K562 (cell line): ENCODE measurements at regions not wholly inside any gene's neighbourhood (a gene's known extent, or its start where the extent isn't known, plus 50 kb on each side); places are given as distances from the start of the nearest gene placed in this dataset.

Experiments used
- ATAC-seq: fragments of 200-7000 bp; cut with Tn5 transposase; 3 replicates; pipeline ENCODE4 v1.9.1; 2020; ENCODE audit warnings: moderate library complexity
- BruUV-seq: library from RNA; stranded (reverse); fragments of 400-500 nt; replicated peaks from 2 replicates; lab custom pipeline; 2021; lab: Mats Ljungman, UMichigan
- CTCF ChIA-PET: fragments of 300-600 bp; formaldehyde crosslinking; extraction: SDS; loops from one replicate; lab custom pipeline; 2021; ENCODE audit warnings: low intra/inter-chr PET ratio; lab: Yijun Ruan, JAX
- POLR2A ChIA-PET: fragments of 300-600, 350-650 bp; sonication (Branson Sonifier 250); formaldehyde crosslinking; extraction: SDS; loops from one replicate; lab custom pipeline; 2021; ENCODE audit warnings: antibody characterized with exemption, inconsistent platforms; lab: Yijun Ruan, JAX
- DNase-seq, 4 experiments: peaks; one replicate each; pipeline versions ENCODE4 v3.0.0 to v3.0.0-alpha.2; 2011 to 2018; ENCODE audit warnings: low spot score in 3 of 4, mixed read lengths in 3 of 4; ENCODE audit errors: extremely low read depth in 1 of 4
- FAIRE-seq: peaks from 2 replicates; lab custom pipeline; 2011; peaks lifted over from hg19 to GRCh38; lab: Jason Lieb, UNC
- H2AFZ ChIP-seq: 2 replicates; pipeline ENCODE4 v1.6.0; 2011; ENCODE audit warnings: low read depth, low read length, control low read depth, inconsistent platforms
- H3K27ac ChIP-seq: fragments of 200-600 bp; 3 replicates; pipeline ENCODE4 v1.8.0; 2011; ENCODE audit warnings: low read depth, mild to moderate bottlenecking, control low read depth, inconsistent platforms, low read length, moderate library complexity, mixed read lengths; ENCODE audit errors: extremely low read depth
- H3K27me3 ChIP-seq, 2 experiments: fragments of 300-600 bp in 1 of 2; 2 replicates in 1 of 2; 3 replicates in 1 of 2; pipeline versions ENCODE4 v1.6.0 to v1.8.0; 2011; ENCODE audit warnings: inconsistent platforms in 2 of 2, low read length in 2 of 2, mild to moderate bottlenecking in 1 of 2, mixed read lengths in 1 of 2, moderate library complexity in 1 of 2; ENCODE audit not compliant: control insufficient read depth in 2 of 2, insufficient read depth in 2 of 2
- H3K36me3 ChIP-seq: fragments of 300-600 bp; 3 replicates; pipeline ENCODE4 v1.8.0; 2011; ENCODE audit warnings: mild to moderate bottlenecking, low read length, inconsistent platforms; ENCODE audit not compliant: control insufficient read depth, insufficient read depth
- H3K4me1 ChIP-seq, 2 experiments: fragments of 200-600 bp in 1 of 2; replicated peaks in 1 of 2; 2 replicates in 1 of 2; 3 replicates in 1 of 2; pipeline versions ENCODE4 v1.5.1 to v1.8.0; 2011; ENCODE audit warnings: inconsistent platforms in 2 of 2, low read length in 2 of 2, mild to moderate bottlenecking in 1 of 2, mixed read lengths in 1 of 2, moderate library complexity in 1 of 2; ENCODE audit not compliant: control insufficient read depth in 2 of 2, insufficient read depth in 2 of 2
- H3K4me2 ChIP-seq: 2 replicates; pipeline ENCODE4 v1.6.1; 2011; ENCODE audit warnings: low read length, control low read depth, inconsistent platforms, mixed read lengths; ENCODE audit not compliant: insufficient read depth
- H3K4me3 ChIP-seq: fragments of 200-600 bp; sonication (generic), shearing (Covaris generic); 2 replicates; pipeline ENCODE4 v1.5.1; 2016; ENCODE audit warnings: control low read depth, inconsistent platforms
- H3K79me2 ChIP-seq: fragments of 200-600 bp; 3 replicates; pipeline ENCODE4 v1.8.0; 2011; ENCODE audit warnings: low read length, inconsistent platforms; ENCODE audit not compliant: control insufficient read depth, insufficient read depth
- H3K9ac ChIP-seq, 2 experiments: 2 replicates each; pipeline versions ENCODE4 v1.6.0 to v1.6.1; 2011; ENCODE audit warnings: low read depth in 2 of 2, low read length in 2 of 2, control low read depth in 1 of 2, inconsistent platforms in 1 of 2, mild to moderate bottlenecking in 1 of 2, mixed read lengths in 1 of 2; ENCODE audit not compliant: insufficient read depth in 1 of 2
- H3K9me1 ChIP-seq: one replicate; pipeline ENCODE4 v1.6.0; 2011; ENCODE audit warnings: inconsistent platforms, mild to moderate bottlenecking, low read length, moderate library complexity; ENCODE audit not compliant: control insufficient read depth, insufficient read depth
- H3K9me3 ChIP-seq: replicated peaks from 2 replicates; pipeline ENCODE4 v1.5.1; 2011; ENCODE audit warnings: low read depth, low read length, inconsistent platforms; ENCODE audit not compliant: control insufficient read depth, insufficient read depth
- H4K20me1 ChIP-seq: replicated peaks from 2 replicates; pipeline ENCODE4 v1.6.1; 2011; ENCODE audit warnings: low read length, inconsistent platforms, mixed read lengths; ENCODE audit not compliant: control insufficient read depth, insufficient read depth
- FOXP1 ChIP-seq: sonication (generic); formaldehyde crosslinking; IDR thresholded peaks from 2 replicates; pipeline ENCODE4 v1.8.0; 2022; ENCODE audit warnings: mild to moderate bottlenecking, missing genetic modification reagents
- KAT8 ChIP-seq: fragments of 450-650 bp; IDR thresholded peaks from 2 replicates; pipeline ENCODE4 v1.6.1; 2016; ENCODE audit warnings: low read depth, mild to moderate bottlenecking
- SMAD4 ChIP-seq: fragments of 250-450 bp; sonication (Bioruptor Pico); conservative IDR thresholded peaks from 2 replicates; pipeline ENCODE4 v1.8.0; 2021; ENCODE audit warnings: inconsistent platforms, mild to moderate bottlenecking, moderate library complexity
- SMARCC2 ChIP-seq: fragments of 450-650 bp; IDR thresholded peaks from 2 replicates; pipeline ENCODE4 v1.6.1; 2017; ENCODE audit warnings: antibody characterized with exemption, moderate library complexity, mild to moderate bottlenecking, low read depth
- ZNF146 ChIP-seq: IDR thresholded peaks from one replicate; pipeline ENCODE4 v1.6.1; 2018; ENCODE audit warnings: missing compliant biosample characterization; ENCODE audit not compliant: unreplicated experiment
- ZNF354B ChIP-seq: fragments of 250-450 bp; sonication (Bioruptor Pico); IDR thresholded peaks from 2 replicates; pipeline ENCODE4 v1.4.0; 2020
- WGBS: fragments of 100-300 bp; shearing (Covaris generic); methylation state at CpG from one replicate; pipeline ENCODE4 v1.1.6; 2016; ENCODE audit warnings: low coverage, mixed read lengths; ENCODE audit not compliant: insufficient coverage; ENCODE audit errors: missing lambda C conversion rate; 5-methylcytosine and 5-hydroxymethylcytosine counted together
- in situ Hi-C: fragments of 300-500 bp; cut with MboI; formaldehyde crosslinking; loops from 4 replicates; pipeline ENCODE4 v1.15.0; 2018; ENCODE audit warnings: inconsistent platforms, mixed read lengths
- intact Hi-C: fragments of 100-400 bp; cut with micrococcal nuclease; formaldehyde crosslinking; loops from 2 replicates; pipeline ENCODE4 v1.14.2; 2022
- TF ChIP-seq, protein P1 (sequence below): fragments of 200-800 bp; sonication (Bioruptor generic); IDR thresholded peaks from 2 replicates; pipeline ENCODE4 v1.6.1; 2017; ENCODE audit warnings: missing genetic modification characterization, missing compliant biosample characterization
- TF ChIP-seq, protein P2 (sequence below): fragments of 450-650 bp; IDR thresholded peaks from 2 replicates; pipeline ENCODE4 v1.6.1; 2018; ENCODE audit not compliant: partially characterized antibody

DNA sequence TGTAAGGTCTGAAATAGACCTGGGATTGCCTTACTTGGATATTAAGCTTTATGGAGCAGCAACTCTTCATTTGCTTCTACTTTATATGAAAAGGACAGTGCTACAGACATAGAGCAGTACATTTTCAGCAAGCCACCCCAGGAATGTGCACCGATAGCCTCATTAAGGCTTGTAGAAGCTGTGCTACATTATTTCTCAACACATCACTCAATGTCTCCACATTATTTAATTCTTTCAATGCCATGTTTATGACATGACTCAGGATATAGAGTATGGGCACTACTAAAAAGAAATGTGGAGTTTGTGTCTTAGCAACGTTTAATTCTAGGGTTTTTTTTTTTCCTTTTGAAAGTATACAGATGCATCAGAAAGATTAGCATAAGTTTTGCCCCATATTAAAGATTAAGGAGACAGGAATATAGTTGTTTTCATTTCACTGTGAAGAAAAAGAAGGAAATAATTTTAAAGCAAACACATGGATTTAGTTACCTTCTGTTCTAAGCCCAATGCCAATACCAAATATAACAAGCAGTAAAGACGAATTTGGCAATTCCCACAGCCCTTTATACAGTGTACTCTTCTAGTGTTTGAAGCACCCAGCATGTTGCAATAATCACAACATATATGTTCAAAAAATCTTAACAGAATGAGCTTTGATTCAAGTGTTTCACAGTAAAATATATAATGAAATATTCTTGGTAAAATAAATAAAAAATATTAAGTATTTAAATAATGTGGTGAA is 2140.1 kb upstream of the AGA start:
- no peaks in the 10 kb centered on the region for H3K27me3 ChIP-seq
- no peaks in the 10 kb centered on the region for H3K79me2 ChIP-seq
- no peak for ATAC-seq
- FAIRE-seq = no peak
- WGBS = 9% methylated on average over 2 of the region's 3 CpGs
- in situ Hi-C loops (no loop called here), intact Hi-C loops (no loop called here)
- ChIA-PET POLR2A (no interaction called here), CTCF (no interaction called here)
- DNase-seq = no peak
- no peak overlapping the region for H3K27ac ChIP-seq
- TF ChIP-seq ZNF146 (CRISPR knock-in tag) (no peak), SMARCC2 (no peak), SMAD4 (CRISPR knock-in tag) (no peak)
- no TSS peak for BruUV-seq
- no peaks in the 10 kb centered on the region for H3K36me3 ChIP-seq
- H3K4me2 ChIP-seq = no peak overlapping the region
- H2AFZ ChIP-seq = no peak overlapping the region
- no peaks in the 10 kb centered on the region for H3K9me3 ChIP-seq
- no peaks in the 10 kb centered on the region for H4K20me1 ChIP-seq
- H3K9me1 ChIP-seq = no peaks in the 10 kb centered on the region
- H3K4me1 ChIP-seq = no peaks in the 10 kb centered on the region
- H3K9ac ChIP-seq = no peak overlapping the region
- H3K4me3 ChIP-seq = no peak overlapping the region

DNA sequence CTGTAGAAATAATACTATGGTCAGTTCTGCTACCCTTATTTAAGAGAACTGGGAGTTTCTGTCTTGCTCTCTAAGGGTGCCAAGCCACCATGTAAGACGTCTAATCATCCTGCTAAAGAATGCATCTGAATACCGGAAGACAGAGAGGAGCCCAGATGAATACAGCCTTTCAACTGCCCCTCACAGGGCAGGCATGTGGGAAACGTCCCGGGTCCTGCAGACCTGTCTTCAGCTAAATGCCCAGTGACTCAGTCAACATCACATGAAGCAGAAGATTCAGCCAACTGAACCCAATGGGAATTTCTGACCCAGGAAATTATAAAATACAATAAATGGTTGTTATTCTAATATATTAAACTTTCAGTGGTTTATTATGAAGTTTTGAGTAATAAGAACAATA is 2141.0 kb upstream of the AGA start:
- TF ChIP-seq, protein P1, sequence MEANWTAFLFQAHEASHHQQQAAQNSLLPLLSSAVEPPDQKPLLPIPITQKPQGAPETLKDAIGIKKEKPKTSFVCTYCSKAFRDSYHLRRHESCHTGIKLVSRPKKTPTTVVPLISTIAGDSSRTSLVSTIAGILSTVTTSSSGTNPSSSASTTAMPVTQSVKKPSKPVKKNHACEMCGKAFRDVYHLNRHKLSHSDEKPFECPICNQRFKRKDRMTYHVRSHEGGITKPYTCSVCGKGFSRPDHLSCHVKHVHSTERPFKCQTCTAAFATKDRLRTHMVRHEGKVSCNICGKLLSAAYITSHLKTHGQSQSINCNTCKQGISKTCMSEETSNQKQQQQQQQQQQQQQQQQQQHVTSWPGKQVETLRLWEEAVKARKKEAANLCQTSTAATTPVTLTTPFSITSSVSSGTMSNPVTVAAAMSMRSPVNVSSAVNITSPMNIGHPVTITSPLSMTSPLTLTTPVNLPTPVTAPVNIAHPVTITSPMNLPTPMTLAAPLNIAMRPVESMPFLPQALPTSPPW (CRISPR knock-in tag) = no peak
- TF ChIP-seq SMARCC2 = no peak
- no peak for TF ChIP-seq FOXP1
- TF ChIP-seq, protein P2, sequence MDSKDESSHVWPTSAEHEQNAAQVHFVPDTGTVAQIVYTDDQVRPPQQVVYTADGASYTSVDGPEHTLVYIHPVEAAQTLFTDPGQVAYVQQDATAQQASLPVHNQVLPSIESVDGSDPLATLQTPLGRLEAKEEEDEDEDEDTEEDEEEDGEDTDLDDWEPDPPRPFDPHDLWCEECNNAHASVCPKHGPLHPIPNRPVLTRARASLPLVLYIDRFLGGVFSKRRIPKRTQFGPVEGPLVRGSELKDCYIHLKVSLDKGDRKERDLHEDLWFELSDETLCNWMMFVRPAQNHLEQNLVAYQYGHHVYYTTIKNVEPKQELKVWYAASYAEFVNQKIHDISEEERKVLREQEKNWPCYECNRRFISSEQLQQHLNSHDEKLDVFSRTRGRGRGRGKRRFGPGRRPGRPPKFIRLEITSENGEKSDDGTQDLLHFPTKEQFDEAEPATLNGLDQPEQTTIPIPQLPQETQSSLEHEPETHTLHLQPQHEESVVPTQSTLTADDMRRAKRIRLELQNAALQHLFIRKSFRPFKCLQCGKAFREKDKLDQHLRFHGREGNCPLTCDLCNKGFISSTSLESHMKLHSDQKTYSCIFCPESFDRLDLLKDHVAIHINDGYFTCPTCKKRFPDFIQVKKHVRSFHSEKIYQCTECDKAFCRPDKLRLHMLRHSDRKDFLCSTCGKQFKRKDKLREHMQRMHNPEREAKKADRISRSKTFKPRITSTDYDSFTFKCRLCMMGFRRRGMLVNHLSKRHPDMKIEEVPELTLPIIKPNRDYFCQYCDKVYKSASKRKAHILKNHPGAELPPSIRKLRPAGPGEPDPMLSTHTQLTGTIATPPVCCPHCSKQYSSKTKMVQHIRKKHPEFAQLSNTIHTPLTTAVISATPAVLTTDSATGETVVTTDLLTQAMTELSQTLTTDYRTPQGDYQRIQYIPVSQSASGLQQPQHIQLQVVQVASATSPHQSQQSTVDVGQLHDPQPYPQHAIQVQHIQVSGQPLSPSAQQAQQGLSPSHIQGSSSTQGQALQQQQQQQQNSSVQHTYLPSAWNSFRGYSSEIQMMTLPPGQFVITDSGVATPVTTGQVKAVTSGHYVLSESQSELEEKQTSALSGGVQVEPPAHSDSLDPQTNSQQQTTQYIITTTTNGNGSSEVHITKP = no peak
- TF ChIP-seq KAT8 = no peak
- TF ChIP-seq ZNF354B (CRISPR knock-in tag) = no peak
- intact Hi-C loops (no loop called here), in situ Hi-C loops (no loop called here)
- H3K79me2 ChIP-seq = no peaks in the 10 kb centered on the region
- BruUV-seq = no TSS peak
- CTCF ChIA-PET = no interaction called here
- no peaks in the 10 kb centered on the region for H3K27me3 ChIP-seq
- H3K9me1 ChIP-seq = no peaks in the 10 kb centered on the region
- no peaks in the 10 kb centered on the region for H3K36me3 ChIP-seq
- H3K27ac ChIP-seq = no peak overlapping the region
- no peak for ATAC-seq
- POLR2A ChIA-PET = no interaction called here
- no peak for DNase-seq
- WGBS = 0% methylated on average over 4 of the region's 4 CpGs
- no peak overlapping the region for H3K9ac ChIP-seq
- H3K4me3 ChIP-seq = no peak overlapping the region
- no peaks in the 10 kb centered on the region for H4K20me1 ChIP-seq
- no peak overlapping the region for H2AFZ ChIP-seq
- no peak for FAIRE-seq
- H3K4me2 ChIP-seq = no peak overlapping the region
- no peaks in the 10 kb centered on the region for H3K4me1 ChIP-seq
- no peaks in the 10 kb centered on the region for H3K9me3 ChIP-seq
